Spinal cord (tissue), 9 donors: ENCODE measurements at regions not wholly inside any gene's neighbourhood (a gene's known extent, or its start where the extent isn't known, plus 50 kb on each side); places are given as distances from the start of the nearest gene placed in this dataset.
"Not testable (repeated sequence)": the region's sequence is repeated elsewhere in the genome, so short reads cannot be mapped to it uniquely, and the experiment has no call there.

Experiments used
- DNase-seq, 6 donors: peaks; one replicate each; pipeline versions ENCODE4 v3.0.0 to v3.0.0-alpha.2; 2013 to 2015; ENCODE audit warnings: low spot score in 6 of 6, low read depth in 4 of 6
- H3K27ac ChIP-seq: one replicate; pipeline ENCODE4 v1.5.1; 2013; ENCODE audit warnings: low read depth, low read length, control low read depth
- H3K27me3 ChIP-seq: one replicate; pipeline ENCODE4 v1.6.1; 2013; ENCODE audit warnings: low read length; ENCODE audit not compliant: control insufficient read depth, insufficient read depth
- H3K36me3 ChIP-seq: one replicate; pipeline ENCODE4 v1.6.1; 2013; ENCODE audit warnings: low read length; ENCODE audit not compliant: control insufficient read depth, insufficient read depth
- H3K4me1 ChIP-seq: one replicate; pipeline ENCODE4 v1.6.1; 2013; ENCODE audit warnings: low read length; ENCODE audit not compliant: control insufficient read depth, insufficient read depth
- H3K4me3 ChIP-seq: one replicate; pipeline ENCODE4 v1.5.1; 2013; ENCODE audit warnings: low read depth, low read length, control low read depth
- H3K9me3 ChIP-seq: one replicate; pipeline ENCODE4 v1.6.1; 2013; ENCODE audit warnings: low read length; ENCODE audit not compliant: control insufficient read depth, insufficient read depth
- WGBS: methylation state at CpG from one replicate; pipeline ENCODE4 v1.1.5; 2013; ENCODE audit warnings: missing lambda C conversion rate; ENCODE audit not compliant: insufficient coverage; 5-methylcytosine and 5-hydroxymethylcytosine counted together
- donor health status: healthy.

DNA sequence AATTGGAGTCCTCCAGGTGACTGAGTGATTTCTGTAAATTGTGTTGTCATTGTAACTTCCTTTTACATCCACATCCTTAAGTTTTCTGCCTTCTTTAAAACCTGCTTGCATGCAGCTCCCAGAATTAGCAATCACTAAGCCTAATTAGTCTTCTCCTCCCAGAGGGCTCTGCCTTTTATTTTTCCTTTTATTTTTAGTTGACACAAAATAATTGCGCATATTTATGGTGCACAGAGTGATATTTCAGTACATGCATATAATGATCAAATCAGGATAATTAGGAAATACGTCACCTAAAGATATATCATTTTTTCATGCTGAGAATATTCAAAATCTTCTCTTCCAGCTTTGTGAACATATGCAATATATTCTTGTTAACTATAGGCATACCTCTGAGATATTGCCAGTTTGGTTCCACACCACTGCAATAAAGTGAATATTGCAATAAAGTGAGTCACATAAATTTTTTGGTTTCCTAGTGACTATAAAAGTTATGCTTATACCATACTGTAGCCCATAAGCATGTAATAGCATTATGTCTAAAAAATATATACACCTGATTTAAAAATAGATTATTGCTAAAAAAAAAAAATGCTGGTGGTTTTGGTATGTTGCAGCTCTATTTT, 210.5 kb downstream of the BCL2L11 start:
- H3K4me3 ChIP-seq, H3K9me3 ChIP-seq, H3K27me3 ChIP-seq, H3K36me3 ChIP-seq, H3K27ac ChIP-seq, DNase-seq, H3K4me1 ChIP-seq: not testable (repeated sequence)
- WGBS, result no CpG with 5 or more reads among the region's 2 CpGs

DNA sequence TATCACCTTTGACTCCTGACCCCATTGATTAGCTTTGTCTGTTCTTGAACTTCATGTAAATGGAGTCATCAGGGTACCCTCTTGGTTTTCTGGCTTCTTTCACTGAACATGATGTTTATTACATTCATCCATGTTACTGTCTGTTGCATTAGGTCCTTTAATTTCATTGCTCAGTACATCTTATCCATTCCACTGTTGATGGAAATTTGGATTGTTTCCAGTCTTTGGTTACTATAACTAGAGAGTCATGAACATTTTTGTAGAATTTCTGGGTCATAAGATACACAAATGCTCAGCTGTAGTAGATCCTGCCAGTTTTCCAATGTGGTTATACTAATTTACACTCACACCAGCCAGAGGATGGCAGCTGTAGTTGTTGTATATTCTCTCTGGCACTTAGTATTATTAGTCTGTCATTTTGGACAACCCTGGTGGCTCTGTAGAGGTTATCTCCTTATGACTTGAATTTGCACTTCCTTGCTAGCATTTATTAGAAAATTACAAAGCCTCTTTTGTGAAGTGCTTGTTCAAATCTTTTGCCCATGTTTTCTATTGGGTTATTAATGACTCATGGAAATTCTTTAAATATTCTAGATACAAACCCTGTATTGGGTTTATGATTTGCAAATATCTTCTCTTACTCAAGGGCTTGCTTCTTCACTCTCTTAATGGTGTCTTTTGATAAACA, 214.7 kb downstream of the BCL2L11 start:
- H3K4me1 ChIP-seq, H3K36me3 ChIP-seq, DNase-seq, H3K9me3 ChIP-seq, H3K27me3 ChIP-seq, H3K4me3 ChIP-seq, H3K27ac ChIP-seq: not testable (repeated sequence)

DNA sequence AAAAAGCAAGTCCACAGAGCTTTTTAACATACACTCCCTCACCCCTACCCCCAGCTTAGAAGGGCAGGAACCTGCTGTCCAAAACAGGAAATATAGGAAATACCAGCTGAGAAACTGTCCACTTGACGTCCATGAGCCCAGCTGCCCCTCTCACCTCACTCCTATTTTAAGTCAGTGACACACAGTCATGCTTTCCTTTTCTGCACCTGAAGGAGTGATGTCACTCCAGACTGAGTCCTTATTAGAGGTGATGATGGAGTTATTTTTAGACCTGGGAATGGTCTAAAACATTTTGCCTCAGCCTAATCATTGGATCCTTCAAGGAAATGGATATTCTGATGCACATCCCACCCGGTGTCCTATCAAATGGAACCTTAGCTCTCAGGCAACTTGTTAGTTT, 217.8 kb downstream of the BCL2L11 start:
- H3K4me3 ChIP-seq, H3K36me3 ChIP-seq, H3K4me1 ChIP-seq, H3K27me3 ChIP-seq, H3K27ac ChIP-seq, H3K9me3 ChIP-seq, DNase-seq: not testable (repeated sequence)
- WGBS, result no CpG with 5 or more reads among the region's 2 CpGs

DNA sequence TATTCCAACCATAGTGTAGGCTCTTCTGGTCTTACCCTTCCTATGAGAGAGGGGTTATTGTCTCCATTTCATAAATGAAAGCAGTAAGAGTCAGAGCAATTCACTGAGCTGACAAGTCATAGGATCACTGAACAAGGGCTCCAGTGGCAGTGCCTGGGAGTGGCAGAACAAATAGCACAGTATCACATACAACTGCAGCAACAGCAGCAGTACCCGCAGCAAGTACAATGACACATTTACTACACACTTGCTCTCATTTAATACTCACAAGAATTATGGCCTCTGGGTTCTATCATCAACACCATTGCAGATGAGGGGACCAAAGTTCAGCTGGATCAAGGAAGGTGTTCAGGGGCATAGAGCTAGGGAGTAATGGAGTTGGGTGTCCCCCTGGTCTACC, 218.8 kb downstream of the BCL2L11 start:
- H3K27ac ChIP-seq, H3K9me3 ChIP-seq, DNase-seq, H3K36me3 ChIP-seq, H3K4me3 ChIP-seq, H3K27me3 ChIP-seq, H3K4me1 ChIP-seq: not testable (repeated sequence)
- WGBS, result no CpG with 5 or more reads among the region's 1 CpG

DNA sequence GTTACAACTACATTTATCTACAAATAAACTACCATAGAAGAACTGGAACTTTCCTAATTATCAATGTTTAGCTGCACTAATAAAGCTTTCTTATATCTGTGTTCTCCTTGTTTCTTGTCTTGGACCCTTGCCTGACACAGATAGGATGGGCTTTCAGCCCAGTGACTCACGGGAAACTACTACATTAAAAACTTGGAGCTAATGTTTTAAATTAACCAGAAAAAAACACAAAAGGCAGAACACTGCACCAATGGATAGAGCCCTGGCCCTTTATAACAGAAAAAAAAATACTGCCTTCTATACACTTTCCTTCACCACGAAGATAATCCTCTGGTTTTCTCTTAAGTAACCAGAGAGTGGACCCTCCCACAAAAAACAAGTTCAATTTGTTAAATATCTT, 223.9 kb downstream of the BCL2L11 start:
- H3K9me3 ChIP-seq, H3K36me3 ChIP-seq, DNase-seq, H3K27me3 ChIP-seq, H3K4me3 ChIP-seq, H3K27ac ChIP-seq, H3K4me1 ChIP-seq: not testable (repeated sequence)
- no CpG with 5 or more reads among the region's 2 CpGs for WGBS

DNA sequence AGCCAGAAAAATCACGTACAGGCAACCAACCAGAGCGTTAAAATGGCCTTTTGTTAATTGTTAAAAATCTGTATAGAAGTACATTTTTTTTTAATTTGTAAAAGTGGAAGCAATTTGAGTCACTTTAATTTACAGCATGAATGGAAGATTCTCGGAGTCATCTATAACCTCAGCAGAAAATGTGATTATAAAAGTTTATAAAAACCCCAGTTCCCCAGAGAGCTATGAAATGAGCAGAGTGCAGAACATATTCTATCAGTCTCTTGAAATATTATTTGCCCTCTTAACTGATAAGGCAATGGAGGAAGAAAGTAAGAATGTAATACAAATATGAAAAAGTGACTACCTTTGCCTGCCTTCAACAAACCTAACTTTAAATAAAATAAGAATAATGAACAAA, 224.7 kb downstream of the BCL2L11 start:
- WGBS, result no CpG with 5 or more reads among the region's 3 CpGs
- H3K27ac ChIP-seq, result not testable (repeated sequence)
- peak in 1 of 6 donors; percentile 36 for DNase-seq

DNA sequence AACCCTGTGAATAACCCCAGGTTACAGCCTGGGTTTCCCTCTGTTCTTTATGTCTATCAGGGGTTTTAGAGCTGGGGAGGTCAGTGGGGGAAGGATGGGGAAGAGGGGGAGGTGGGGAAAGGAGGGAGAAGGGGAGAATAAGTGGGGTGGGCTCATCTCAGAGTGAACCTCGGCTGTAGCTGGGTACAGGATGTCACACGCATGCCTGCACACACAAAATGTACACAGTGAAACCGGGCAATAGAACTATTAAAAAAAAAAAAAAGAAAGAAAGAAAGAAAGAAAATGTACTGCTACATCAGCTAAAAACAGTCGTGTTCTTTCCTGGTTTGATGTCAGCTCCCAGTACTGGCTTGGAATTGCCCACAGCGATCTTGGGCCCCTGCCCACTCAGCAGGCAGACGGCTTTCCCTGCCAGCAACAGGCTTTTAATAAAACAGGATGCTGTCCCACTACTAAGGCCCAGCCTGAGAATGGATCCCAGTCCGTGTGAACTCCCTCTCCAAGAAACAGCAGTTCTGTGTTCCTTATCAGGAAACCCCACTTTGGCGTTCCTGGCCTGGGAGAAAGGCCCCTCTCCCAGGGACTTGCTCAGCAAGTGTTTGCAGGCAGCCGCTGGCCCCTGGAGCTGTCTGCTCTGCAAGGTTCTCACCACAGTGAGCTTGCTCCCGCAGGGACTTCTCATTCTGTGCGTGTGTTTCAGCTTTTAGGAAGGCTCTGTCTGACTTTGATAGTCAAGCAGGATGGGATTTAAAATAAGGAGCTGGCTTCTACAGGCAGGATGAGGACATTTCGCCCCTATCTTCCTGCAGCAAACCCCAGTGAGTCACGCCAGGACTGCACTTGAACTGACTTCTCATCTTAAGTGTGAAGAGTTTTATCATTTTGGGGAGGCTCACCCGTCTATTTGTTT, 225.6 kb downstream of the BCL2L11 start:
- no CpG with 5 or more reads among the region's 14 CpGs for WGBS
- H3K27me3 ChIP-seq, H3K36me3 ChIP-seq, H3K4me3 ChIP-seq, H3K9me3 ChIP-seq, H3K4me1 ChIP-seq, H3K27ac ChIP-seq: not testable (repeated sequence)
- DNase-seq, result peak in 2 of 6 donors; percentile 41 to 48

More for the DNA sequence above, 224.7 kb downstream of the BCL2L11 start:
- not testable (repeated sequence) for H3K27me3 ChIP-seq, H3K4me1 ChIP-seq, H3K9me3 ChIP-seq, H3K36me3 ChIP-seq, H3K4me3 ChIP-seq

DNA sequence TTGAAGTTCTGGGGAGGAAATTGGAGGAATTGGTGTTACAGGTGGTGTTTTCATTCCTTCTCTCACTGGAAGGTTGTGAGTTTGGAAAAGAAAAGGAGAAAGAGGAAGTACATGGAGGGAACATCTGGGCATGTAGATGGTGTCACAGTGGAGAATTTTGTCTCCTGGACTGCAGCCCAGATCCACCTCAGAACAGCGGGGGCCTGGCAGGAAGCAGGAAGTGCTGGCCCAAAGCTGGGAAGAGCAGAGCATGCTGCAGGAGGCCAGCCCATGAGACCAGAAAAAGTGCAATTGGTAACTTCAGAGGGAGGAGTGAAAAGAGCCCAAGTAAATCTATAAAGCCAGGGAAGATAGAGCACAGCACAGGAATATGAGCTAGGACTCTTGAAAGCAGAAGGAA, 227.0 kb downstream of the BCL2L11 start:
- not testable (repeated sequence) for DNase-seq, H3K4me1 ChIP-seq, H3K4me3 ChIP-seq, H3K36me3 ChIP-seq, H3K27ac ChIP-seq, H3K27me3 ChIP-seq, H3K9me3 ChIP-seq
- no CpG with 5 or more reads among the region's 1 CpG for WGBS

DNA sequence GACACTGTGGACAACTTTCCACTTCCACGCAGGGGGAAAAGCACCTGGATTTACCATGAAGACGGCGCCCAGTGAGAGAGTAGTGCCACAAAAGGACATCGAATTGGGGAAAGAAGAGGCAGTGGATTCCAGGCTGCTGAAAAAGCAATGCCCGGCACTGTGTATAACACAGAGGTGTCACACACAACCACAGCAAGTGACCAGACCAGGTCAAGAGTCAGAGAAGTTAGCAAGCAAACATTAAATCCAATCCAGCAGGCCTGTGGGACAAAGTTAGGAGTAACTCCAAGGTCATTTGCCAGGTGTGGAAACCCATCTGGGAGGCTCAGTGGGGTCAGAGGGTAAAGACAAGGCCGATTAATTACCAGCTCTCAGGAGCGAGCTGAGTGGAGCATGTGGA, 227.6 kb downstream of the BCL2L11 start:
- not testable (repeated sequence) for H3K36me3 ChIP-seq, DNase-seq, H3K27ac ChIP-seq, H3K27me3 ChIP-seq, H3K4me3 ChIP-seq, H3K9me3 ChIP-seq, H3K4me1 ChIP-seq
- no CpG with 5 or more reads among the region's 7 CpGs for WGBS
